Astrocyte of the cerebellum (primary cell): ENCODE measurements at regions not wholly inside any gene's neighbourhood (a gene's known extent, or its start where the extent isn't known, plus 50 kb on each side); places are given as distances from the start of the nearest gene placed in this dataset.
A peak's percentile ranks its signal among the peaks of the same experiment; 100 is the strongest.

Source experiments
- DNase-seq: peaks from one replicate; pipeline ENCODE4 v3.0.0-alpha.2; 2011; ENCODE audit warnings: low read depth
- H3K4me3 ChIP-seq: 2 replicates; pipeline ENCODE4 v1.5.1; 2011; ENCODE audit warnings: mild to moderate bottlenecking, low read depth, low read length, moderate library complexity
- in situ Hi-C: cut with HindIII; loops from 2 replicates; pipeline ENCODE4 v1.10.0; 2017; ENCODE audit warnings: low sequenced_read_pairs
- TF ChIP-seq, protein P1 (sequence below): IDR thresholded peaks from 2 replicates; pipeline ENCODE4 v1.5.1; 2012; ENCODE audit warnings: low read length, low read depth, moderate library complexity, mild to moderate bottlenecking; ENCODE audit errors: missing control alignments

GRCh38 chr1:214715126-214715525 lies 112.1 kb downstream of the CENPF start:
- in situ Hi-C loops: no loop called here
- TF ChIP-seq, protein P1, sequence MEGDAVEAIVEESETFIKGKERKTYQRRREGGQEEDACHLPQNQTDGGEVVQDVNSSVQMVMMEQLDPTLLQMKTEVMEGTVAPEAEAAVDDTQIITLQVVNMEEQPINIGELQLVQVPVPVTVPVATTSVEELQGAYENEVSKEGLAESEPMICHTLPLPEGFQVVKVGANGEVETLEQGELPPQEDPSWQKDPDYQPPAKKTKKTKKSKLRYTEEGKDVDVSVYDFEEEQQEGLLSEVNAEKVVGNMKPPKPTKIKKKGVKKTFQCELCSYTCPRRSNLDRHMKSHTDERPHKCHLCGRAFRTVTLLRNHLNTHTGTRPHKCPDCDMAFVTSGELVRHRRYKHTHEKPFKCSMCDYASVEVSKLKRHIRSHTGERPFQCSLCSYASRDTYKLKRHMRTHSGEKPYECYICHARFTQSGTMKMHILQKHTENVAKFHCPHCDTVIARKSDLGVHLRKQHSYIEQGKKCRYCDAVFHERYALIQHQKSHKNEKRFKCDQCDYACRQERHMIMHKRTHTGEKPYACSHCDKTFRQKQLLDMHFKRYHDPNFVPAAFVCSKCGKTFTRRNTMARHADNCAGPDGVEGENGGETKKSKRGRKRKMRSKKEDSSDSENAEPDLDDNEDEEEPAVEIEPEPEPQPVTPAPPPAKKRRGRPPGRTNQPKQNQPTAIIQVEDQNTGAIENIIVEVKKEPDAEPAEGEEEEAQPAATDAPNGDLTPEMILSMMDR: no peak
- no peak for DNase-seq
- H3K4me3 ChIP-seq: no peak overlapping the region

GRCh38 chr1:214717351-214717750 lies 114.4 kb downstream of the CENPF start:
- TF ChIP-seq, protein P1: no peak
- DNase-seq: no peak
- H3K4me3 ChIP-seq: no peak overlapping the region
- in situ Hi-C loops: no loop called here

DNA sequence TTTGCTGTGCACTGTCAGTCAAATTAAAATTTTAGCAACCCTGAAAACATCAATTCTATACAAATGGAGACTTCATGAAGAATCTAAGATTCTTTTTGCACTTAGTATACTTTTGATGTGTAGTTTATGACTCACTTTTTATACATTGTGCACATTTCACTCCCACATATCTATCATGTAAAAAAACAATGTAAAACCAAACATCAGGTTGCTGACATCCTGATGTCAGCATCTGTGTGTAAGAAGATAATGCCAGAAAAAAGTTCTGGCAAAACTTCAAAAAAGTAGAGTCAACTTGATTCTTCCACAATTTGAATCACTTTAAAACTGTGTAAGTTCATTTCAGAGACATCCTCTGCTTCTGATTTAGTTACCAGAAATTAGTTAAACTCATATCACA lies 115.7 kb downstream of the CENPF start:
- in situ Hi-C loops: no loop called here
- DNase-seq: no peak
- H3K4me3 ChIP-seq: no peak overlapping the region
- TF ChIP-seq, protein P1: no peak

DNA sequence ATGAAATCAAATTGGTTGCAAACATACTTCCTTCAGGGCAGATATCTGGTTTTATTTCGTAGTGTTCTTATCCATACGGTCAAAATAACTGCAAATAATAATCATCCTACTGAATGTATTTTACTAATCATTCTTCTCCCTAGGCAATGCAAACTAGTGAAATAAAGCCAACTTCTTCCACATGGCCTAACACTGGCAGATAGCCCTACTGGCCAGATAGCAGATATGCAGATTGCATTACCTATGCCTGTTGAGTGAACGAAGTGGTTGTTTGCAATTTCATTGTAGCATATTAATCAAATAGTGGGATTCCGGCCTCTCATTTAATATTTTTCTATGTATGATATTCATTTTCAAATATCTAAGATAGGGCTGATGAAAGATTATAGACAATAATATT lies 116.2 kb downstream of the CENPF start:
- H3K4me3 ChIP-seq: no peak overlapping the region
- DNase-seq: no peak
- TF ChIP-seq, protein P1: peak; percentile 32
- in situ Hi-C loops: no loop called here

- DNase-seq: no peak
- TF ChIP-seq, protein P1: no peak
- in situ Hi-C loops: no loop called here
- H3K4me3 ChIP-seq: no peak overlapping the region
Observed at GRCh38 chr1:214720561-214720960, 117.6 kb downstream of the CENPF start.

DNA sequence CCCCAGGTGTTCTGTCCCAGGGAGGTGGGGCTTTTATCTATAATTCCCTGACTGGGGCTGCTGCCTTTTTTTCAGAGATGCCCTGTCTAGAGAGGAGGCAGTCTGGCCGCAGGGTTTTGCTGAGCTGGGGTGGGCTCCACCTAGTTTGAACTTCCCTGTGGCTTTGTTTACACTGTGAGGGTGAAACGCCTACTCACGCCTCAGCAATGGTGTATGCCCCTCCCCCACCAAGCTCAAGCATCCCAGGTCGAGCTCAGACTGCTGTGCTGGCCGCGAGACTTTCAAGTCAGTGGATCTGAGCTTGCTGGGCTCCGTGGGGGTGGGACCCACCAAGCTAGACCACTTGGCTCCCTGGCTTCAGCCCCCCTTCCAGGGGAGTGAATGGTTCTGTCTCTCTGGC lies 124.3 kb downstream of the CENPF start:
- in situ Hi-C loops: no loop called here
- TF ChIP-seq, protein P1: no peak
- DNase-seq: no peak
- no peak overlapping the region for H3K4me3 ChIP-seq

GRCh38 chr1:214739621-214740238 lies 136.7 kb downstream of the CENPF start:
- in situ Hi-C loops: no loop called here
- TF ChIP-seq, protein P1: no peak

More at GRCh38 chr1:214739621-214740238, 136.7 kb downstream of the CENPF start:
- no peak for DNase-seq
- no peak overlapping the region for H3K4me3 ChIP-seq
